SU-DHL-6 (cell line): ENCODE measurements at regions not wholly inside any gene's neighbourhood (a gene's known extent, or its start where the extent isn't known, plus 50 kb on each side); places are given as distances from the start of the nearest gene placed in this dataset.

Experiments
- H2AFZ ChIP-seq: fragments of 200-600 bp; sonication (generic); 2 replicates; pipeline ENCODE4 v1.6.1; 2014; ENCODE audit warnings: low read depth, mild to moderate bottlenecking, moderate library complexity, mixed read lengths, antibody characterized with exemption, low read length; ENCODE audit not compliant: severe bottlenecking
- H3F3A ChIP-seq: fragments of 200-600 bp; shearing (Covaris generic); 2 replicates; pipeline ENCODE4 v1.6.0; 2016; ENCODE audit warnings: antibody characterized with exemption, mild to moderate bottlenecking; ENCODE audit not compliant: insufficient read depth
- H3K27ac ChIP-seq: fragments of 200-600 bp; sonication (generic); 2 replicates; pipeline ENCODE4 v1.5.1; 2016; ENCODE audit warnings: low read depth, mild to moderate bottlenecking, low read length, moderate library complexity, mixed read lengths
- H3K27me3 ChIP-seq: fragments of 200-600 bp; sonication (generic), shearing (Covaris generic); 2 replicates; pipeline ENCODE4 v1.6.0; 2014; ENCODE audit warnings: mild to moderate bottlenecking, low read length
- H3K36me3 ChIP-seq: fragments of 200-600 bp; sonication (generic); 2 replicates; pipeline ENCODE4 v1.6.1; 2014; ENCODE audit warnings: mild to moderate bottlenecking, low read length, mixed read lengths
- H3K4me2 ChIP-seq: fragments of 300-600, 200-600 bp; shearing (Covaris generic), sonication (generic); 2 replicates; pipeline ENCODE4 v1.6.0; 2014; ENCODE audit warnings: low read length, low read depth, mild to moderate bottlenecking; ENCODE audit not compliant: poor library complexity, severe bottlenecking
- H3K4me3 ChIP-seq: fragments of 200-600 bp; sonication (generic); 2 replicates; pipeline ENCODE4 v1.5.1; 2014; ENCODE audit warnings: antibody characterized with exemption, low read length, mild to moderate bottlenecking, mixed read lengths; ENCODE audit not compliant: insufficient read depth, poor library complexity, severe bottlenecking
- H3K79me2 ChIP-seq: fragments of 200-600 bp; sonication (generic); 2 replicates; pipeline ENCODE4 v1.6.1; 2014; ENCODE audit warnings: mild to moderate bottlenecking, low read length, moderate library complexity; ENCODE audit not compliant: insufficient read depth
- H3K9ac ChIP-seq: fragments of 200-600 bp; sonication (generic); 2 replicates; pipeline ENCODE4 v1.7.0; 2014; ENCODE audit warnings: mild to moderate bottlenecking, low read length
- H3K9me2 ChIP-seq: fragments of 200-600 bp; sonication (generic); replicated peaks from 2 replicates; pipeline ENCODE4 v1.6.1; 2014; ENCODE audit warnings: low read length; ENCODE audit not compliant: insufficient read depth
- H3K9me3 ChIP-seq: fragments of 200-600 bp; sonication (generic); 2 replicates; pipeline ENCODE4 v1.6.1; 2014; ENCODE audit warnings: low read length, mixed read lengths; ENCODE audit not compliant: insufficient read depth
- H4K20me1 ChIP-seq: fragments of 200-600 bp; sonication (generic); 2 replicates; pipeline ENCODE4 v1.6.1; 2014; ENCODE audit warnings: low read depth, mild to moderate bottlenecking, antibody characterized with exemption, low read length, moderate library complexity, mixed read lengths
- CTCF ChIP-seq: fragments of 200-600 bp; sonication (generic); IDR thresholded peaks from one replicate; pipeline ENCODE4 v1.5.1; 2017; ENCODE audit warnings: antibody characterized with exemption, mild to moderate bottlenecking, low read length, moderate library complexity; ENCODE audit not compliant: insufficient read depth, poor library complexity, severe bottlenecking
- EZH2phosphoT487 ChIP-seq: fragments of 200-600 bp; sonication (generic), shearing (Covaris generic); conservative IDR thresholded peaks from 2 replicates; pipeline ENCODE4 v1.6.1; 2018; ENCODE audit warnings: mild to moderate bottlenecking, antibody characterized with exemption, low read length, moderate library complexity, mixed read lengths

- H3K36me3 ChIP-seq = no peaks in the 10 kb centered on the region
- TF ChIP-seq EZH2phosphoT487 = no peak
- no peak for TF ChIP-seq CTCF
These were observed 205.2 kb upstream of the CDH5 start for GRCh38 chr16:66161269-66161668.

GRCh38 chr16:66159987-66160386 lies 206.5 kb upstream of the CDH5 start:
- Histone ChIP-seq H3K4me3 (no peak overlapping the region), H3K79me2 (no peaks in the 10 kb centered on the region), H3K36me3 (no peaks in the 10 kb centered on the region), H3K9ac (no peak overlapping the region), H3F3A (no peaks in the 10 kb centered on the region), H4K20me1 (no peaks in the 10 kb centered on the region), H3K27ac (no peak overlapping the region), H3K9me2 (no peaks in the 10 kb centered on the region), H3K9me3 (no peaks in the 10 kb centered on the region), H2AFZ (no peak overlapping the region), H3K4me2 (no peak overlapping the region), H3K27me3 (no peaks in the 10 kb centered on the region)
- TF ChIP-seq EZH2phosphoT487 (no peak), CTCF (no peak)

More at GRCh38 chr16:66161269-66161668, 205.2 kb upstream of the CDH5 start:
- no peaks in the 10 kb centered on the region for H4K20me1 ChIP-seq
- no peaks in the 10 kb centered on the region for H3K9me3 ChIP-seq
- H3K4me2 ChIP-seq = no peak overlapping the region
- H2AFZ ChIP-seq = no peak overlapping the region
- H3F3A ChIP-seq = no peaks in the 10 kb centered on the region
- H3K9ac ChIP-seq = no peak overlapping the region
- no peaks in the 10 kb centered on the region for H3K79me2 ChIP-seq
- H3K4me3 ChIP-seq = no peak overlapping the region
- no peaks in the 10 kb centered on the region for H3K9me2 ChIP-seq
- no peak overlapping the region for H3K27ac ChIP-seq
- no peaks in the 10 kb centered on the region for H3K27me3 ChIP-seq

- Histone ChIP-seq H3K9ac (no peak overlapping the region), H3K4me2 (no peak overlapping the region), H3K27me3 (no peaks in the 10 kb centered on the region), H3K36me3 (no peaks in the 10 kb centered on the region), H3K4me3 (no peak overlapping the region), H3F3A (no peaks in the 10 kb centered on the region), H3K79me2 (no peaks in the 10 kb centered on the region), H3K9me2 (no peaks in the 10 kb centered on the region), H3K27ac (no peak overlapping the region), H3K9me3 (no peaks in the 10 kb centered on the region), H4K20me1 (no peaks in the 10 kb centered on the region), H2AFZ (no peak overlapping the region)
- TF ChIP-seq EZH2phosphoT487 (no peak), CTCF (no peak)
These were observed 210.0 kb upstream of the CDH5 start for GRCh38 chr16:66156538-66156937.
